IMR-90 (cell line): ENCODE measurements at regions not wholly inside any gene's neighbourhood (a gene's known extent, or its start where the extent isn't known, plus 50 kb on each side); places are given as distances from the start of the nearest gene placed in this dataset.

Experiments used
- CTCF ChIP-seq: conservative IDR thresholded peaks from 2 replicates; pipeline ENCODE4 v1.5.1; 2012; ENCODE audit warnings: mild to moderate bottlenecking, low read depth, low read length, improper control_type of control experiment
- FOS ChIP-seq: fragments of 150-350 bp; IDR thresholded peaks from 2 replicates; pipeline ENCODE4 v1.6.1; 2016; ENCODE audit warnings: low read depth, low read length
- MAZ ChIP-seq: IDR thresholded peaks from 2 replicates; pipeline ENCODE4 v1.6.1; 2012; ENCODE audit warnings: low read depth, mild to moderate bottlenecking, low read length, improper control_type of control experiment, moderate library complexity, borderline replicate concordance
- MXI1 ChIP-seq: IDR thresholded peaks from 2 replicates; pipeline ENCODE4 v1.6.1; 2012; ENCODE audit warnings: low read depth, mild to moderate bottlenecking, low read length, moderate library complexity, borderline replicate concordance
- NFE2L2 ChIP-seq: fragments of 150-350 bp; IDR thresholded peaks from 2 replicates; pipeline ENCODE4 v1.6.1; 2016; ENCODE audit warnings: low read depth, mild to moderate bottlenecking, low read length
- POLR2A ChIP-seq: IDR thresholded peaks from 2 replicates; pipeline ENCODE4 v1.6.1; 2012; ENCODE audit warnings: mild to moderate bottlenecking, low read depth, low read length
- RAD21 ChIP-seq: IDR thresholded peaks from 2 replicates; pipeline ENCODE4 v1.6.1; 2012; ENCODE audit warnings: low read length, improper control_type of control experiment
- RCOR1 ChIP-seq: IDR thresholded peaks from 2 replicates; pipeline ENCODE4 v1.6.1; 2012; ENCODE audit warnings: mild to moderate bottlenecking, low read length, improper control_type of control experiment; ENCODE audit not compliant: insufficient replicate concordance
- RFX5 ChIP-seq: IDR thresholded peaks from 2 replicates; pipeline ENCODE4 v1.8.0; 2012; ENCODE audit warnings: low read depth, mild to moderate bottlenecking, low read length, moderate library complexity
- SMC3 ChIP-seq: fragments of 150-350 bp; IDR thresholded peaks from 2 replicates; pipeline ENCODE4 v1.6.1; 2016; ENCODE audit warnings: low read depth, mild to moderate bottlenecking, antibody characterized with exemption, low read length, moderate library complexity
- USF2 ChIP-seq: fragments of 150-350 bp; IDR thresholded peaks from 2 replicates; pipeline ENCODE4 v1.6.1; 2017; ENCODE audit warnings: mild to moderate bottlenecking, antibody characterized with exemption, low read length, low read depth

GRCh38 chr15:95170561-95171380 is 939.4 kb downstream of the MCTP2 start:
- no peak for TF ChIP-seq POLR2A
- no peak for TF ChIP-seq CTCF
- TF ChIP-seq USF2 = no peak
- no peak for TF ChIP-seq RCOR1
- TF ChIP-seq RFX5 = no peak
- TF ChIP-seq FOS = no peak
- TF ChIP-seq MAZ = no peak
- TF ChIP-seq RAD21 = no peak
- TF ChIP-seq SMC3 = no peak
- no peak for TF ChIP-seq NFE2L2
- no peak for TF ChIP-seq MXI1
